NCI-H1417 (cell line): ENCODE measurements at regions not wholly inside any gene's neighbourhood (a gene's known extent, or its start where the extent isn't known, plus 50 kb on each side); places are given as distances from the start of the nearest gene placed in this dataset.
"Not testable (repeated sequence)": the region's sequence is repeated elsewhere in the genome, so short reads cannot be mapped to it uniquely, and the experiment has no call there.

Experiments
- DNase-seq, 3 experiments: peaks; one replicate each; lab custom pipeline; 2025; lab: John Stamatoyannopoulos, UW

GRCh38 chr6:119881416-119881815 is 531.9 kb upstream of the MAN1A1 start:
- DNase-seq, result no peak

GRCh38 chr6:119880840-119881239 is 531.3 kb upstream of the MAN1A1 start:
- DNase-seq, result no peak

- DNase-seq, result no peak
Observed at GRCh38 chr6:119879731-119880130, 530.2 kb upstream of the MAN1A1 start.

- no peak for DNase-seq
Observed at GRCh38 chr6:119874381-119874780, 524.8 kb upstream of the MAN1A1 start.

GRCh38 chr6:119873107-119873506 is 523.5 kb upstream of the MAN1A1 start:
- no peak for DNase-seq

GRCh38 chr6:119871520-119871919 is 522.0 kb upstream of the MAN1A1 start:
- no peak for DNase-seq

GRCh38 chr6:119865466-119866350 is 516.1 kb upstream of the MAN1A1 start:
- no peak for DNase-seq

- no peak for DNase-seq
Observed at GRCh38 chr6:119862719-119863118, 513.2 kb upstream of the MAN1A1 start.

GRCh38 chr6:119858901-119859300 is 509.3 kb upstream of the MAN1A1 start:
- peak in 1 of 3 experiments; percentile 2 for DNase-seq

- no peak for DNase-seq
Observed at GRCh38 chr6:119856136-119856535, 506.6 kb upstream of the MAN1A1 start.

GRCh38 chr6:119848696-119849095 is 499.1 kb upstream of the MAN1A1 start:
- DNase-seq, result no peak

GRCh38 chr6:119845161-119845560 is 495.6 kb upstream of the MAN1A1 start:
- no peak for DNase-seq

GRCh38 chr6:119844387-119844786 is 494.8 kb upstream of the MAN1A1 start:
- DNase-seq, result no peak

- no peak for DNase-seq
Observed at GRCh38 chr6:119842191-119842590, 492.6 kb upstream of the MAN1A1 start.

GRCh38 chr6:119838043-119838442 is 488.5 kb upstream of the MAN1A1 start:
- no peak for DNase-seq

GRCh38 chr6:119834418-119834817 is 484.9 kb upstream of the MAN1A1 start:
- DNase-seq, result no peak

- DNase-seq, result no peak
Observed at GRCh38 chr6:119832411-119832810, 482.9 kb upstream of the MAN1A1 start.

GRCh38 chr6:119830494-119831295 is 481.1 kb upstream of the MAN1A1 start:
- peak in 2 of 3 experiments; percentile 25 to 57 for DNase-seq

GRCh38 chr6:119830069-119830468 is 480.5 kb upstream of the MAN1A1 start:
- DNase-seq, result no peak

GRCh38 chr6:119829499-119829898 is 479.9 kb upstream of the MAN1A1 start:
- not testable (repeated sequence) for DNase-seq

- DNase-seq, result no peak
Observed at GRCh38 chr6:119829006-119829405, 479.4 kb upstream of the MAN1A1 start.

- peak in 2 of 3 experiments; percentile 31 to 51 for DNase-seq
Observed at GRCh38 chr6:119821380-119821779, 471.8 kb upstream of the MAN1A1 start.

- no peak for DNase-seq
Observed at GRCh38 chr6:119818876-119819275, 469.3 kb upstream of the MAN1A1 start.
